ENCODE measurements at regions not wholly inside any gene's neighbourhood (a gene's known extent, or its start where the extent isn't known, plus 50 kb on each side); places are given as distances from the start of the nearest gene placed in this dataset.

- no peaks in the 10 kb centered on the region for H3K36me3 ChIP-seq (ENCODE audit: low read depth)
- TF ChIP-seq, protein P1, sequence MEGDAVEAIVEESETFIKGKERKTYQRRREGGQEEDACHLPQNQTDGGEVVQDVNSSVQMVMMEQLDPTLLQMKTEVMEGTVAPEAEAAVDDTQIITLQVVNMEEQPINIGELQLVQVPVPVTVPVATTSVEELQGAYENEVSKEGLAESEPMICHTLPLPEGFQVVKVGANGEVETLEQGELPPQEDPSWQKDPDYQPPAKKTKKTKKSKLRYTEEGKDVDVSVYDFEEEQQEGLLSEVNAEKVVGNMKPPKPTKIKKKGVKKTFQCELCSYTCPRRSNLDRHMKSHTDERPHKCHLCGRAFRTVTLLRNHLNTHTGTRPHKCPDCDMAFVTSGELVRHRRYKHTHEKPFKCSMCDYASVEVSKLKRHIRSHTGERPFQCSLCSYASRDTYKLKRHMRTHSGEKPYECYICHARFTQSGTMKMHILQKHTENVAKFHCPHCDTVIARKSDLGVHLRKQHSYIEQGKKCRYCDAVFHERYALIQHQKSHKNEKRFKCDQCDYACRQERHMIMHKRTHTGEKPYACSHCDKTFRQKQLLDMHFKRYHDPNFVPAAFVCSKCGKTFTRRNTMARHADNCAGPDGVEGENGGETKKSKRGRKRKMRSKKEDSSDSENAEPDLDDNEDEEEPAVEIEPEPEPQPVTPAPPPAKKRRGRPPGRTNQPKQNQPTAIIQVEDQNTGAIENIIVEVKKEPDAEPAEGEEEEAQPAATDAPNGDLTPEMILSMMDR (IDR thresholded peaks at IDR 0.05; ENCODE audit: poor library complexity, severe bottlenecking): no peak
- no peaks in the 10 kb centered on the region for H3K9me3 ChIP-seq (ENCODE audit: severe bottlenecking)
- no peak for DNase-seq (ENCODE audit: low spot score)
- H3K4me1 ChIP-seq (ENCODE audit: insufficient read depth, poor library complexity, severe bottlenecking): no peaks in the 10 kb centered on the region
- ATAC-seq (ENCODE audit: low read depth): no peak
- H3K27me3 ChIP-seq (ENCODE audit: insufficient read depth, poor library complexity, severe bottlenecking): no peaks in the 10 kb centered on the region
- H3K27ac ChIP-seq (ENCODE audit: poor library complexity, severe bottlenecking): no peak overlapping the region
- no peak overlapping the region for H3K4me3 ChIP-seq (ENCODE audit: severe bottlenecking)
Observed at GRCh38 chr22:49349181-49349835, 478.4 kb downstream of the BRD1 start.

- H3K36me3 ChIP-seq (ENCODE audit: low read depth): no peaks in the 10 kb centered on the region
- H3K27me3 ChIP-seq (ENCODE audit: insufficient read depth, poor library complexity, severe bottlenecking): no peaks in the 10 kb centered on the region
- H3K27ac ChIP-seq (ENCODE audit: poor library complexity, severe bottlenecking): no peak overlapping the region
- H3K4me3 ChIP-seq (ENCODE audit: severe bottlenecking): no peak overlapping the region
- no peaks in the 10 kb centered on the region for H3K9me3 ChIP-seq (ENCODE audit: severe bottlenecking)
- TF ChIP-seq, protein P1 (IDR thresholded peaks at IDR 0.05; ENCODE audit: poor library complexity, severe bottlenecking): no peak
- H3K4me1 ChIP-seq (ENCODE audit: insufficient read depth, poor library complexity, severe bottlenecking): no peaks in the 10 kb centered on the region
- ATAC-seq (ENCODE audit: low read depth) (no peak), DNase-seq (ENCODE audit: low spot score) (no peak)
Observed at GRCh38 chr22:49348631-49349030, 479.0 kb downstream of the BRD1 start.

DNA sequence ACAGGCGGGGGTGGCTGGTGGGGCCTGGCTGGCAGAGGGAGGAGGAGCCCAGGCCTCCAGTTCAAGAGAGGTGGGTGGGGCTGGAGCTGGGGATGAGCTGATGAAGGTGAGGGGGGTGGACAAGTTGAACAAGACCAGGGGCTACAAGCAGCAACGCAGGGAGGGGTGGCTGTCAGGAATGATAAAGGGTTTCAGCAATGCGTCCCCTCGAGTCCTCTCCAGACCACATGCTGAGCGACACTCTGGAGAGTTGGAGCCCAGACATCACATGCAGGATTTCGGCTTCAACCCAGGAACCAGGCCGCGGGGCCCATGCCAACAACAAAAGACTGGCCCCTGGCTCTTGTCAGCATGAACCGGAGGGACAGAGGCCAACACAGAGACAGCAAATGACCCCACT lies 480.3 kb downstream of the BRD1 start:
- TF ChIP-seq, protein P1 (IDR thresholded peaks at IDR 0.05; ENCODE audit: poor library complexity, severe bottlenecking): no peak
- no peaks in the 10 kb centered on the region for H3K36me3 ChIP-seq (ENCODE audit: low read depth)
- no peak overlapping the region for H3K4me3 ChIP-seq (ENCODE audit: severe bottlenecking)
- H3K4me1 ChIP-seq (ENCODE audit: insufficient read depth, poor library complexity, severe bottlenecking): no peaks in the 10 kb centered on the region
- no peak overlapping the region for H3K27ac ChIP-seq (ENCODE audit: poor library complexity, severe bottlenecking)
- H3K27me3 ChIP-seq (ENCODE audit: insufficient read depth, poor library complexity, severe bottlenecking): no peaks in the 10 kb centered on the region
- DNase-seq (ENCODE audit: low spot score) (no peak), ATAC-seq (ENCODE audit: low read depth) (no peak)
- H3K9me3 ChIP-seq (ENCODE audit: severe bottlenecking): no peaks in the 10 kb centered on the region

DNA sequence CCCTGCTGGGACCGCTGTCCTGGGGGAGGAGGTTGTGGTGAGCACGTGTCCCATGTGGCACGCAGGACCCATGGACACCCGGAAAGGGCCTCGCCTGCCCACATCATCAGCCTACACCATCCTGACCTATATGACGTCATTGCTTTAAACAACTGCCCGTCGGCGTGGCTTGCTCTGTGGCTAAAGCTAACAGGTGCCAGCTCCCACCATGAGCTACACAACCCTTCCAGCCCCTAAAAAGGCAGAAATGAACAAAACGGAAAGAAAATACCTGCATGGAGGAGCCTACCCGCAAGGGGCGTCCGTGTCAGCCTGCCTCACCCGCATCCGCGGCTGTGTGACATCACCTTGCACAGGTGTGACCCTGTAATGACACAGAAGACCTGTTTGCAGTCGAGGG lies 481.8 kb downstream of the BRD1 start:
- Histone ChIP-seq H3K27ac (ENCODE audit: poor library complexity, severe bottlenecking) (no peak overlapping the region), H3K4me1 (ENCODE audit: insufficient read depth, poor library complexity, severe bottlenecking) (no peaks in the 10 kb centered on the region), H3K9me3 (ENCODE audit: severe bottlenecking) (no peaks in the 10 kb centered on the region), H3K27me3 (ENCODE audit: insufficient read depth, poor library complexity, severe bottlenecking) (no peaks in the 10 kb centered on the region), H3K36me3 (ENCODE audit: low read depth) (no peaks in the 10 kb centered on the region), H3K4me3 (ENCODE audit: severe bottlenecking) (no peak overlapping the region)
- DNase-seq (ENCODE audit: low spot score): no peak
- ATAC-seq (ENCODE audit: low read depth): no peak
- TF ChIP-seq, protein P1 (IDR thresholded peaks at IDR 0.05; ENCODE audit: poor library complexity, severe bottlenecking): no peak

DNA sequence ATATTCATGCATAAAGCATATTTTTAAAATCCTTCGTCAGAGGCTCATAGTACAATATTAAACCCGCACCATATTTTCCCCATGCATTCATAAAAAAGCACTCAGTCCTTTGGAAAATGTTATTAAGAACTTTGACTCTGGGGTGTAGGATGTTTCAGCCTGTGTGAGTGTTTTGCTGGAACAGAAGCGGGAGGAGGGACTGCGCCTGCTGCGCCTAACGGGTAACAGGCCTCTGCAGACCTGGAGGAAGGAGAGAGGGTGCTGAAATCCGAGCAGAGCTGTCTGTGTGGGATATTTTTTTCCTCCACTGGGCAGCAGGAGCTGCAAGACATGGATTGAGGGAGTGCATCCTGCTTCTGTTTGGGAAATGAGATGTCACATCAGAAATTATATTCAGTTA lies 483.0 kb downstream of the BRD1 start:
- Histone ChIP-seq H3K4me3 (ENCODE audit: severe bottlenecking) (no peak overlapping the region), H3K27me3 (ENCODE audit: insufficient read depth, poor library complexity, severe bottlenecking) (no peaks in the 10 kb centered on the region), H3K4me1 (ENCODE audit: insufficient read depth, poor library complexity, severe bottlenecking) (no peaks in the 10 kb centered on the region), H3K27ac (ENCODE audit: poor library complexity, severe bottlenecking) (no peak overlapping the region), H3K36me3 (ENCODE audit: low read depth) (no peaks in the 10 kb centered on the region), H3K9me3 (ENCODE audit: severe bottlenecking) (no peaks in the 10 kb centered on the region)
- ATAC-seq (ENCODE audit: low read depth) (no peak), DNase-seq (ENCODE audit: low spot score) (no peak)
- TF ChIP-seq, protein P1 (IDR thresholded peaks at IDR 0.05; ENCODE audit: poor library complexity, severe bottlenecking): no peak
